ENCODE measurements at regions not wholly inside any gene's neighbourhood (a gene's known extent, or its start where the extent isn't known, plus 50 kb on each side); places are given as distances from the start of the nearest gene placed in this dataset.

DNA sequence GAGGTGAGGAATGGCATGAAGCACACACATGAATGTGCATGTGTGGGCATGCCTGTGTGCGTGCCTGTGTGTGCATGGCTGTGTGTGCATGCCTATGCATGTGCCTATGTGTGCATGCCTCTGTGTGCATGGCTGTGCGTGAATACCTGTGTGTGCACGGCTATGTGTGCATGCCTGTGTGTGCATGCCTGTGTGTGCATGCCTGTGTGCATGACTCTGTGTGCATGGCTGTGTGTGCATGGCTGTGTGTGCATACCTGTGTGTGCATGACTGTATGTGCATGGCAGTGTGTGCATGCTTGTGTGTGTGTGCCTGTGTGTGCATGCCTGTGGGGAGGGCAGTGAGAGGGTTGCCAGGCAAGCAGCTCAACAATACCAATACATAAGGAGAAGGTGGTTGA lies 276.5 kb upstream of the ERCC4 start:
- no peaks in the 10 kb centered on the region for H3K36me3 ChIP-seq (replicated peaks; ENCODE audit: low read depth, low read length)
- no peaks in the 10 kb centered on the region for H3K79me2 ChIP-seq (ENCODE audit: low read length)
- no peaks in the 10 kb centered on the region for H3K27me3 ChIP-seq (ENCODE audit: low read depth, low read length)
- no peaks in the 10 kb centered on the region for H3K9me3 ChIP-seq (ENCODE audit: insufficient read depth, low read length)
- no peak overlapping the region for H3K9ac ChIP-seq (ENCODE audit: low read length)
- TF ChIP-seq CTCF (IDR thresholded peaks at IDR 0.05; ENCODE audit: low read depth, low read length) (no peak), EZH2phosphoT487 (IDR thresholded peaks at IDR 0.05; ENCODE audit: low read depth) (no peak)
- no peaks in the 10 kb centered on the region for H4K20me1 ChIP-seq (ENCODE audit: insufficient read depth, low read length)
- H3K4me3 ChIP-seq (ENCODE audit: low read length) = no peak overlapping the region
- no peak overlapping the region for H2AFZ ChIP-seq (ENCODE audit: low read depth, low read length)
- H3K4me2 ChIP-seq (ENCODE audit: low read length) = no peak overlapping the region
- H3K4me1 ChIP-seq (ENCODE audit: low read length) = no peaks in the 10 kb centered on the region
- H3K27ac ChIP-seq (ENCODE audit: low read length) = no peak overlapping the region

DNA sequence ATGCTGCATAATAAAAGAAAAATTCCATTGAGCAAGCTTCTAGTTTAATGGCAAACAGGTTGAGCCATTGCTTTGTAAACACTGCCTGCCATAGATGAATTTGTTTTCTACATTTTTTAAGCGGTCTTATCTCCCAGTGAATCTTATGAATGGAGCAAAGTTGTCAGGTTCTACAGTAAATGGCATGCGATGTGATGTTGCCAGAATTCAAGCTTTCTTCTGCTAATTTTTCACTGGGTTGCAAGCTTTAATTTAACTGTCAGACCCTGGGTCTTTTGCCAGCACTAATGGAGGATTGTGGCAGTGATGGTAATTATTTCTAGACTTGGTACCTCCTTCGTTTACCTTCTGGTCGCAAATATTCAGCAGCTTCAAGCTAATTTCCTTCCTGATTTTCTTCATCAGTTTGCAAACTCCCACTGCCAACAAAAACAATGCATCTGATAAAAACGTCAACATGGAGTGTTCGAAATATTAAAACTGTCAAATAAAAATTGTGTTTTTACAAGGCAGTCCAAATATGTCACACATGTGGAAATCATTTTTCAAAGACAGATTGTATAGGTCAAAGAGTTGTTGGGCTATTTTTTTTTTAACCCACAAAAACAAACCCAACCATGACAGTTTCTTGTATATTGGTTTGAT lies 274.2 kb upstream of the ERCC4 start:
- no peaks in the 10 kb centered on the region for H3K79me2 ChIP-seq (ENCODE audit: low read length)
- no peaks in the 10 kb centered on the region for H4K20me1 ChIP-seq (ENCODE audit: insufficient read depth, low read length)
- no peaks in the 10 kb centered on the region for H3K27me3 ChIP-seq (ENCODE audit: low read depth, low read length)
- TF ChIP-seq CTCF (IDR thresholded peaks at IDR 0.05; ENCODE audit: low read depth, low read length) = no peak
- no peak for TF ChIP-seq EZH2phosphoT487 (IDR thresholded peaks at IDR 0.05; ENCODE audit: low read depth)
- H3K4me1 ChIP-seq (ENCODE audit: low read length) = no peaks in the 10 kb centered on the region
- H3K9me3 ChIP-seq (ENCODE audit: insufficient read depth, low read length) = no peaks in the 10 kb centered on the region
- H3K4me2 ChIP-seq (ENCODE audit: low read length) = no peak overlapping the region
- H2AFZ ChIP-seq (ENCODE audit: low read depth, low read length) = no peak overlapping the region
- H3K9ac ChIP-seq (ENCODE audit: low read length) = no peak overlapping the region
- no peak overlapping the region for H3K4me3 ChIP-seq (ENCODE audit: low read length)
- no peaks in the 10 kb centered on the region for H3K36me3 ChIP-seq (replicated peaks; ENCODE audit: low read depth, low read length)
- H3K27ac ChIP-seq (ENCODE audit: low read length) = no peak overlapping the region

- Histone ChIP-seq H3K27ac (ENCODE audit: low read length) (no peak overlapping the region), H3K4me1 (ENCODE audit: low read length) (no peaks in the 10 kb centered on the region), H3K27me3 (ENCODE audit: low read depth, low read length) (no peaks in the 10 kb centered on the region), H4K20me1 (ENCODE audit: insufficient read depth, low read length) (no peaks in the 10 kb centered on the region), H3K9ac (ENCODE audit: low read length) (no peak overlapping the region), H3K9me3 (ENCODE audit: insufficient read depth, low read length) (no peaks in the 10 kb centered on the region), H3K79me2 (ENCODE audit: low read length) (no peaks in the 10 kb centered on the region), H3K36me3 (replicated peaks; ENCODE audit: low read depth, low read length) (no peaks in the 10 kb centered on the region), H2AFZ (ENCODE audit: low read depth, low read length) (no peak overlapping the region), H3K4me2 (ENCODE audit: low read length) (no peak overlapping the region), H3K4me3 (ENCODE audit: low read length) (no peak overlapping the region)
- TF ChIP-seq CTCF (IDR thresholded peaks at IDR 0.05; ENCODE audit: low read depth, low read length) = no peak
These were observed 259.1 kb upstream of the ERCC4 start for GRCh38 chr16:13660807-13661206.

- no peak overlapping the region for H3K4me2 ChIP-seq (ENCODE audit: low read length)
These were observed 254.1 kb upstream of the ERCC4 start for GRCh38 chr16:13665876-13666275.

More at GRCh38 chr16:13665876-13666275, 254.1 kb upstream of the ERCC4 start:
- Histone ChIP-seq H3K9me3 (ENCODE audit: insufficient read depth, low read length) (no peaks in the 10 kb centered on the region), H2AFZ (ENCODE audit: low read depth, low read length) (no peak overlapping the region), H3K9ac (ENCODE audit: low read length) (no peak overlapping the region), H3K4me3 (ENCODE audit: low read length) (no peak overlapping the region), H3K27me3 (ENCODE audit: low read depth, low read length) (no peaks in the 10 kb centered on the region), H3K36me3 (replicated peaks; ENCODE audit: low read depth, low read length) (no peaks in the 10 kb centered on the region), H4K20me1 (ENCODE audit: insufficient read depth, low read length) (no peaks in the 10 kb centered on the region), H3K79me2 (ENCODE audit: low read length) (no peaks in the 10 kb centered on the region), H3K4me1 (ENCODE audit: low read length) (no peaks in the 10 kb centered on the region), H3K27ac (ENCODE audit: low read length) (no peak overlapping the region)
- TF ChIP-seq EZH2phosphoT487 (IDR thresholded peaks at IDR 0.05; ENCODE audit: low read depth) = no peak
- no peak for TF ChIP-seq CTCF (IDR thresholded peaks at IDR 0.05; ENCODE audit: low read depth, low read length)

Data from OCI-LY3 (cell line).